HCT116 (cell line): ENCODE measurements at regions not wholly inside any gene's neighbourhood (a gene's known extent, or its start where the extent isn't known, plus 50 kb on each side); places are given as distances from the start of the nearest gene placed in this dataset.

Experiments
- ATAC-seq: fragments of 200-7000 bp; cut with Tn5 transposase; 2 replicates; pipeline ENCODE4 v1.9.1; 2020; ENCODE audit warnings: mild to moderate bottlenecking, moderate library complexity
- BruUV-seq: library from RNA; stranded (reverse); fragments of 400-500 nt; replicated peaks from 2 replicates; lab custom pipeline; 2021; lab: Mats Ljungman, UMichigan
- CTCF ChIA-PET: fragments of 300-600 bp; sonication (Branson Sonifier 250); formaldehyde crosslinking; loops from one replicate; lab custom pipeline; 2021; ENCODE audit warnings: antibody characterized with exemption; lab: Charles Lee
- POLR2A ChIA-PET: fragments of 300-600, 350-600 bp; sonication (Branson Sonifier 250); formaldehyde crosslinking; loops from one replicate; lab custom pipeline; 2021; ENCODE audit warnings: antibody characterized with exemption; lab: Charles Lee
- RAD21 ChIA-PET, 2 experiments: fragments of 300-600 bp; sonication (Branson Sonifier 250); formaldehyde crosslinking; loops; one replicate each; lab custom pipeline; 2023; ENCODE audit warnings: low total read pairs in 2 of 2; ENCODE audit not compliant: uncharacterized antibody in 2 of 2, unreplicated experiment in 2 of 2, low non-redundant PET in 1 of 2; lab: Charles Lee
- DNase-seq: peaks from one replicate; pipeline ENCODE4 v3.0.0-alpha.2; 2010; ENCODE audit warnings: low read depth, low spot score
- H2AFZ ChIP-seq: fragments of 200-600 bp; shearing (Covaris generic), sonication (generic); 2 replicates; pipeline ENCODE4 v1.6.1; 2017; ENCODE audit warnings: low read depth, mixed run types, mixed read lengths, antibody characterized with exemption, low read length; ENCODE audit not compliant: poor library complexity, severe bottlenecking
- H3K27ac ChIP-seq: 2 replicates; pipeline ENCODE4 v1.5.1; 2012; ENCODE audit warnings: low read depth, low read length
- H3K27me3 ChIP-seq: fragments of 200-600 bp; sonication (generic); 2 replicates; pipeline ENCODE4 v1.6.1; 2016; ENCODE audit warnings: mixed run types, low read length, mixed read lengths; ENCODE audit not compliant: insufficient read depth
- H3K36me3 ChIP-seq, 2 experiments: fragments of 200-500 bp in 1 of 2; fragments of 200-600 bp in 1 of 2; sonication (Bioruptor generic) in 1 of 2; sonication (generic) in 1 of 2; 2 replicates each; pipeline versions ENCODE4 v1.5.1 to v1.6.1; 2014 to 2016; ENCODE audit warnings: low read length in 2 of 2, inconsistent platforms in 1 of 2, mixed read lengths in 1 of 2, mixed run types in 1 of 2; ENCODE audit not compliant: insufficient read depth in 2 of 2, control insufficient read depth in 1 of 2
- H3K4me1 ChIP-seq, 2 experiments: fragments of 200-600 bp in 1 of 2; sonication (generic) in 1 of 2; 2 replicates each; pipeline versions ENCODE4 v1.5.1 to v1.6.1; 2012 to 2017; ENCODE audit warnings: low read length in 2 of 2, inconsistent platforms in 1 of 2, mild to moderate bottlenecking in 1 of 2, mixed read lengths in 1 of 2, mixed run types in 1 of 2, moderate library complexity in 1 of 2; ENCODE audit not compliant: insufficient read depth in 2 of 2, control insufficient read depth in 1 of 2
- H3K4me2 ChIP-seq: fragments of 200-600 bp; sonication (generic); 2 replicates; pipeline ENCODE4 v1.6.1; 2017; ENCODE audit warnings: mixed run types, low read length, mixed read lengths
- H3K4me3 ChIP-seq, 2 experiments: fragments of 200-600 bp in 1 of 2; sonication (generic) in 1 of 2; replicated peaks in 1 of 2; 2 replicates each; pipeline ENCODE4 v1.5.1; 2011 to 2016; ENCODE audit warnings: low read length in 2 of 2, control low read depth in 1 of 2, low read depth in 1 of 2, mild to moderate bottlenecking in 1 of 2, mixed read lengths in 1 of 2, mixed run types in 1 of 2
- H3K79me2 ChIP-seq: fragments of 200-600 bp; sonication (generic); 2 replicates; pipeline ENCODE4 v1.6.1; 2017; ENCODE audit warnings: mild to moderate bottlenecking, mixed run types, low read length, moderate library complexity, mixed read lengths; ENCODE audit not compliant: insufficient read depth
- H3K9ac ChIP-seq: fragments of 200-600 bp; sonication (generic); 2 replicates; pipeline ENCODE4 v1.6.1; 2016; ENCODE audit warnings: low read length, mixed read lengths
- H3K9me2 ChIP-seq: fragments of 200-600 bp; sonication (generic), shearing (Covaris generic); 2 replicates; pipeline ENCODE4 v1.6.1; 2017; ENCODE audit warnings: mixed run types, mild to moderate bottlenecking, moderate library complexity; ENCODE audit not compliant: insufficient read depth
- H3K9me3 ChIP-seq, 2 experiments: fragments of 200-500 bp in 1 of 2; fragments of 200-600 bp in 1 of 2; sonication (Bioruptor generic) in 1 of 2; sonication (generic) in 1 of 2; 2 replicates each; pipeline ENCODE4 v1.6.1; 2014 to 2017; ENCODE audit warnings: low read length in 2 of 2, mixed read lengths in 2 of 2, inconsistent platforms in 1 of 2, low read depth in 1 of 2, mild to moderate bottlenecking in 1 of 2, mixed run types in 1 of 2, moderate library complexity in 1 of 2; ENCODE audit not compliant: control insufficient read depth in 1 of 2, insufficient read depth in 1 of 2
- H4K20me1 ChIP-seq: fragments of 200-600 bp; sonication (generic), shearing (Covaris generic); 2 replicates; pipeline ENCODE4 v1.6.1; 2017; ENCODE audit warnings: mixed run types, mild to moderate bottlenecking, moderate library complexity; ENCODE audit not compliant: insufficient read depth
- ATF3 ChIP-seq: IDR thresholded peaks from 2 replicates; pipeline ENCODE4 v1.6.1; 2012
- CBX3 ChIP-seq: IDR thresholded peaks from 2 replicates; pipeline ENCODE4 v1.6.1; 2012; ENCODE audit warnings: low read depth
- CEBPB ChIP-seq: IDR thresholded peaks from 2 replicates; pipeline ENCODE4 v1.6.1; 2012; ENCODE audit warnings: low read depth
- CTCF ChIP-seq, 3 experiments: fragments of 200-600 bp in 1 of 3; sonication (generic) in 1 of 3; IDR thresholded peaks in 2 of 3; conservative IDR thresholded peaks in 1 of 3; 2 replicates each; pipeline ENCODE4 v1.5.1; 2012 to 2017; ENCODE audit warnings: low read depth in 2 of 3, low read length in 2 of 3, antibody characterized with exemption in 1 of 3, borderline replicate concordance in 1 of 3, control low read depth in 1 of 3, mild to moderate bottlenecking in 1 of 3, mixed read lengths in 1 of 3, mixed run types in 1 of 3, moderate library complexity in 1 of 3; ENCODE audit not compliant: insufficient read depth in 1 of 3
- EGR1 ChIP-seq: IDR thresholded peaks from 2 replicates; pipeline ENCODE4 v1.6.1; 2012; ENCODE audit warnings: low read depth
- EZH2phosphoT487 ChIP-seq: fragments of 200-600 bp; IDR thresholded peaks from 2 replicates; pipeline ENCODE4 v1.6.1; 2018; ENCODE audit warnings: antibody characterized with exemption, borderline replicate concordance
- FOSL1 ChIP-seq: IDR thresholded peaks from 2 replicates; pipeline ENCODE4 v1.6.1; 2012; ENCODE audit warnings: low read depth
- JUND ChIP-seq: IDR thresholded peaks from 2 replicates; pipeline ENCODE4 v1.6.1; 2012
- MAX ChIP-seq: IDR thresholded peaks from 2 replicates; pipeline ENCODE4 v1.6.1; 2012
- POLR2A ChIP-seq: IDR thresholded peaks from 2 replicates; pipeline ENCODE4 v1.7.0; 2011; ENCODE audit warnings: borderline replicate concordance; ENCODE audit not compliant: insufficient read depth, insufficient read length; ENCODE audit errors: extremely low read depth
- POLR2AphosphoS5 ChIP-seq: IDR thresholded peaks from 2 replicates; pipeline ENCODE4 v1.6.1; 2011; ENCODE audit warnings: mild to moderate bottlenecking, low read depth, low read length, moderate library complexity
- SIN3A ChIP-seq: IDR thresholded peaks from 2 replicates; pipeline ENCODE4 v1.6.1; 2012; ENCODE audit warnings: low read depth
- TCF7L2 ChIP-seq: IDR thresholded peaks from 2 replicates; pipeline ENCODE4 v1.7.0; 2011; ENCODE audit warnings: borderline replicate concordance, inconsistent platforms; ENCODE audit not compliant: insufficient read depth, insufficient read length; ENCODE audit errors: extremely low read depth
- ZBTB33 ChIP-seq: IDR thresholded peaks from 2 replicates; pipeline ENCODE4 v1.6.1; 2011; ENCODE audit warnings: mild to moderate bottlenecking, low read length, moderate library complexity; ENCODE audit not compliant: insufficient replicate concordance; ENCODE audit errors: extremely low read depth
- ZFX ChIP-seq: fragments of 450-650 bp; IDR thresholded peaks from 2 replicates; pipeline ENCODE4 v1.6.1; 2017
- ZNF274 ChIP-seq: fragments of 200-500 bp; sonication (Bioruptor generic); IDR thresholded peaks from 2 replicates; pipeline ENCODE4 v1.6.1; 2014; ENCODE audit warnings: mild to moderate bottlenecking, low read depth, low read length, inconsistent platforms
- intact Hi-C: fragments of 100-400 bp; cut with micrococcal nuclease; formaldehyde crosslinking; loops from 2 replicates; pipeline ENCODE4 v1.10.0; 2022

GRCh38 chr10:131554821-131555220 lies 243.3 kb upstream of the TCERG1L start:
- POLR2A ChIA-PET: no interaction called here
- H2AFZ ChIP-seq: no peak overlapping the region
- H3K4me1 ChIP-seq: no peaks in the 10 kb centered on the region
- H3K36me3 ChIP-seq: no peaks in the 10 kb centered on the region
- H3K4me2 ChIP-seq: no peak overlapping the region
- TF ChIP-seq ZFX: no peak
- TF ChIP-seq, all 23 proteins: peak for 0
- ChIA-PET CTCF (no interaction called here), RAD21 (no interaction called here)
- Histone ChIP-seq H3K9ac (no peak overlapping the region), H4K20me1 (no peaks in the 10 kb centered on the region), H3K9me3 (no peaks in the 10 kb centered on the region), H3K27me3 (peaks cover 8% of the 10 kb centered on the region; the same call in 1 of the 2 replicates), H3K4me3 (no peak overlapping the region), H3K79me2 (no peaks in the 10 kb centered on the region), H3K27ac (no peak overlapping the region), H3K9me2 (no peaks in the 10 kb centered on the region)
- BruUV-seq: no TSS peak
- ATAC-seq (no peak), DNase-seq (no peak)
- intact Hi-C loops: no loop called here

GRCh38 chr10:131555406-131555805 lies 243.9 kb upstream of the TCERG1L start:
- BruUV-seq: no TSS peak

More at GRCh38 chr10:131555406-131555805, 243.9 kb upstream of the TCERG1L start:
- ChIA-PET CTCF (no interaction called here), POLR2A (no interaction called here), RAD21 (no interaction called here)
- intact Hi-C loops: no loop called here
- H3K4me2 ChIP-seq: no peak overlapping the region
- TF ChIP-seq CTCF (IDR thresholded peaks at IDR 0.05 in 2 of 3, conservative IDR thresholded peaks at IDR 0.05 in 1 of 3; ENCODE audit: borderline replicate concordance in 1 of 3, insufficient read depth in 1 of 3, low read depth in 2 of 3, low read length in 2 of 3) (no peak), ZFX (no peak), FOSL1 (no peak), EZH2phosphoT487 (no peak), JUND (no peak), SIN3A (no peak), CEBPB (no peak), ZNF274 (no peak), ZBTB33 (no peak), EGR1 (no peak), MAX (no peak), TCF7L2 (no peak), POLR2A (no peak), CBX3 (no peak), ATF3 (no peak), POLR2AphosphoS5 (no peak)
- no peak overlapping the region for H3K9ac ChIP-seq
- H3K79me2 ChIP-seq: no peaks in the 10 kb centered on the region
- DNase-seq: no peak
- no peaks in the 10 kb centered on the region for H3K4me1 ChIP-seq
- ATAC-seq: no peak
- H3K27me3 ChIP-seq: peaks cover 5% of the 10 kb centered on the region; the same call in 1 of the 2 replicates
- no peaks in the 10 kb centered on the region for H3K9me3 ChIP-seq
- no peaks in the 10 kb centered on the region for H3K9me2 ChIP-seq
- H3K27ac ChIP-seq: no peak overlapping the region
- no peak overlapping the region for H3K4me3 ChIP-seq
- H2AFZ ChIP-seq: no peak overlapping the region
- no peaks in the 10 kb centered on the region for H3K36me3 ChIP-seq
- no peaks in the 10 kb centered on the region for H4K20me1 ChIP-seq
